ENCODE measurements at regions not wholly inside any gene's neighbourhood (a gene's known extent, or its start where the extent isn't known, plus 50 kb on each side); places are given as distances from the start of the nearest gene placed in this dataset.

GRCh38 chr16:85470873-85471272 is 142.2 kb upstream of the GSE1 start:
- DNase-seq, result no peak
- Mint-ChIP-seq H3K27me3 (ENCODE audit: low read depth) (no peaks in the 10 kb centered on the region), H3K27ac (no peak overlapping the region), H3K4me3 (no peak overlapping the region), H3K9me3 (ENCODE audit: insufficient read depth) (no peaks in the 10 kb centered on the region), H3K4me1 (ENCODE audit: low read depth) (no peaks in the 10 kb centered on the region), H3K36me3 (ENCODE audit: low read depth) (no peaks in the 10 kb centered on the region)
- ChIA-PET CTCF (interaction anchor here (0.6 kb wide), 2 partner anchors 10 to 140 kb away, joined by 3 read pairs; no protein-coding TSS in a partner anchor), POLR2A (no interaction called here)
- ATAC-seq, result no peak

GRCh38 chr16:85471469-85472431 is 141.4 kb upstream of the GSE1 start:
- H3K27ac Mint-ChIP-seq, result no peak overlapping the region
- no peak for ATAC-seq
- CTCF ChIA-PET, result interaction anchor here (1.0 to 1.2 kb wide), 2 partner anchors 19 to 139 kb away, joined by 3 to 4 read pairs; no protein-coding TSS in a partner anchor
- DNase-seq, result no peak
- no peaks in the 10 kb centered on the region for H3K27me3 Mint-ChIP-seq (ENCODE audit: low read depth)
- H3K9me3 Mint-ChIP-seq (ENCODE audit: insufficient read depth), result no peaks in the 10 kb centered on the region
- no peak overlapping the region for H3K4me3 Mint-ChIP-seq
- no peaks in the 10 kb centered on the region for H3K4me1 Mint-ChIP-seq (ENCODE audit: low read depth)
- H3K36me3 Mint-ChIP-seq (ENCODE audit: low read depth), result no peaks in the 10 kb centered on the region
- POLR2A ChIA-PET, result no interaction called here

- no peak overlapping the region for H3K4me3 Mint-ChIP-seq
- no peak overlapping the region for H3K27ac Mint-ChIP-seq
- ATAC-seq (no peak), DNase-seq (no peak)
- H3K4me1 Mint-ChIP-seq (ENCODE audit: low read depth), result no peaks in the 10 kb centered on the region
- H3K36me3 Mint-ChIP-seq (ENCODE audit: low read depth), result no peaks in the 10 kb centered on the region
- POLR2A ChIA-PET, result no interaction called here
- no peaks in the 10 kb centered on the region for H3K9me3 Mint-ChIP-seq (ENCODE audit: insufficient read depth)
- H3K27me3 Mint-ChIP-seq (ENCODE audit: low read depth), result no peaks in the 10 kb centered on the region
- CTCF ChIA-PET, result interaction anchor here (1.0 kb wide), 1 partner anchor 138 kb away, joined by 3 read pairs; no protein-coding TSS in a partner anchor
Measured at GRCh38 chr16:85472514-85472913, 140.6 kb upstream of the GSE1 start.

- H3K4me1 Mint-ChIP-seq (ENCODE audit: low read depth), result no peaks in the 10 kb centered on the region
- ChIA-PET CTCF (no interaction called here), POLR2A (no interaction called here)
- no peak for DNase-seq
- H3K4me3 Mint-ChIP-seq, result no peak overlapping the region
- H3K36me3 Mint-ChIP-seq (ENCODE audit: low read depth), result no peaks in the 10 kb centered on the region
- no peak overlapping the region for H3K27ac Mint-ChIP-seq
- ATAC-seq, result no peak
- H3K9me3 Mint-ChIP-seq (ENCODE audit: insufficient read depth), result no peaks in the 10 kb centered on the region
- no peaks in the 10 kb centered on the region for H3K27me3 Mint-ChIP-seq (ENCODE audit: low read depth)
Measured at GRCh38 chr16:85473323-85473722, 139.8 kb upstream of the GSE1 start.

GRCh38 chr16:85473909-85474620 is 139.1 kb upstream of the GSE1 start:
- ATAC-seq, result no peak
- no peaks in the 10 kb centered on the region for H3K9me3 Mint-ChIP-seq (ENCODE audit: insufficient read depth)
- ChIA-PET CTCF (no interaction called here), POLR2A (no interaction called here)
- no peak overlapping the region for H3K4me3 Mint-ChIP-seq
- no peaks in the 10 kb centered on the region for H3K36me3 Mint-ChIP-seq (ENCODE audit: low read depth)
- no peak for DNase-seq
- H3K27ac Mint-ChIP-seq, result no peak overlapping the region
- no peaks in the 10 kb centered on the region for H3K4me1 Mint-ChIP-seq (ENCODE audit: low read depth)
- no peaks in the 10 kb centered on the region for H3K27me3 Mint-ChIP-seq (ENCODE audit: low read depth)

GRCh38 chr16:85474621-85475217 is 138.4 kb upstream of the GSE1 start:
- Mint-ChIP-seq H3K4me3 (no peak overlapping the region), H3K36me3 (ENCODE audit: low read depth) (no peaks in the 10 kb centered on the region), H3K4me1 (ENCODE audit: low read depth) (no peaks in the 10 kb centered on the region), H3K27me3 (ENCODE audit: low read depth) (no peaks in the 10 kb centered on the region), H3K27ac (no peak overlapping the region), H3K9me3 (ENCODE audit: insufficient read depth) (no peaks in the 10 kb centered on the region)
- ATAC-seq, result no peak
- DNase-seq, result no peak
- ChIA-PET CTCF (no interaction called here), POLR2A (no interaction called here)

- no peaks in the 10 kb centered on the region for H3K36me3 Mint-ChIP-seq (ENCODE audit: low read depth)
- DNase-seq (no peak), ATAC-seq (no peak)
- H3K27me3 Mint-ChIP-seq (ENCODE audit: low read depth), result no peaks in the 10 kb centered on the region
- H3K27ac Mint-ChIP-seq, result no peak overlapping the region
- POLR2A ChIA-PET, result no interaction called here
- CTCF ChIA-PET, result no interaction called here
- H3K4me1 Mint-ChIP-seq (ENCODE audit: low read depth), result no peaks in the 10 kb centered on the region
- H3K9me3 Mint-ChIP-seq (ENCODE audit: insufficient read depth), result no peaks in the 10 kb centered on the region
- no peak overlapping the region for H3K4me3 Mint-ChIP-seq
Measured at GRCh38 chr16:85475233-85475632, 137.9 kb upstream of the GSE1 start.

- DNase-seq (no peak), ATAC-seq (no peak)
- no peaks in the 10 kb centered on the region for H3K9me3 Mint-ChIP-seq (ENCODE audit: insufficient read depth)
- H3K36me3 Mint-ChIP-seq (ENCODE audit: low read depth), result no peaks in the 10 kb centered on the region
- ChIA-PET CTCF (interaction anchor here (0.7 kb wide), 1 partner anchor 223 kb away, joined by 3 read pairs; no protein-coding TSS in a partner anchor), POLR2A (no interaction called here)
- H3K4me3 Mint-ChIP-seq, result no peak overlapping the region
- no peaks in the 10 kb centered on the region for H3K4me1 Mint-ChIP-seq (ENCODE audit: low read depth)
- H3K27ac Mint-ChIP-seq, result no peak overlapping the region
- H3K27me3 Mint-ChIP-seq (ENCODE audit: low read depth), result no peaks in the 10 kb centered on the region
Measured at GRCh38 chr16:85475691-85476300, 137.3 kb upstream of the GSE1 start.

GRCh38 chr16:85476389-85476788 is 136.7 kb upstream of the GSE1 start:
- Mint-ChIP-seq H3K36me3 (ENCODE audit: low read depth) (no peaks in the 10 kb centered on the region), H3K27ac (no peak overlapping the region), H3K4me3 (no peak overlapping the region), H3K4me1 (ENCODE audit: low read depth) (no peaks in the 10 kb centered on the region), H3K27me3 (ENCODE audit: low read depth) (no peaks in the 10 kb centered on the region), H3K9me3 (ENCODE audit: insufficient read depth) (no peaks in the 10 kb centered on the region)
- ATAC-seq (no peak), DNase-seq (no peak)
- POLR2A ChIA-PET, result no interaction called here
- CTCF ChIA-PET, result interaction anchor here (0.7 kb wide), 1 partner anchor 224 kb away, joined by 3 read pairs; no protein-coding TSS in a partner anchor

GRCh38 chr16:85477801-85478363 is 135.2 kb upstream of the GSE1 start:
- Mint-ChIP-seq H3K9me3 (ENCODE audit: insufficient read depth) (no peaks in the 10 kb centered on the region), H3K36me3 (ENCODE audit: low read depth) (no peaks in the 10 kb centered on the region), H3K27ac (no peak overlapping the region), H3K4me1 (ENCODE audit: low read depth) (no peaks in the 10 kb centered on the region), H3K27me3 (ENCODE audit: low read depth) (no peaks in the 10 kb centered on the region), H3K4me3 (no peak overlapping the region)
- POLR2A ChIA-PET, result no interaction called here
- CTCF ChIA-PET, result no interaction called here
- DNase-seq, result no peak
- ATAC-seq, result no peak

GRCh38 chr16:85479972-85480726 is 133.0 kb upstream of the GSE1 start:
- no peak overlapping the region for H3K4me3 Mint-ChIP-seq
- no peak for ATAC-seq
- POLR2A ChIA-PET, result no interaction called here
- no peaks in the 10 kb centered on the region for H3K27me3 Mint-ChIP-seq (ENCODE audit: low read depth)
- no peaks in the 10 kb centered on the region for H3K9me3 Mint-ChIP-seq (ENCODE audit: insufficient read depth)
- DNase-seq, result peak; percentile 31
- H3K36me3 Mint-ChIP-seq (ENCODE audit: low read depth), result no peaks in the 10 kb centered on the region
- H3K27ac Mint-ChIP-seq, result no peak overlapping the region
- no peaks in the 10 kb centered on the region for H3K4me1 Mint-ChIP-seq (ENCODE audit: low read depth)
- CTCF ChIA-PET, result interaction anchor here (0.6 to 1.9 kb wide), 5 partner anchors 10 to 136 kb away, joined by 3 to 10 read pairs (median 3); no protein-coding TSS in a partner anchor
